ENCODE measurements at regions not wholly inside any gene's neighbourhood (a gene's known extent, or its start where the extent isn't known, plus 50 kb on each side); places are given as distances from the start of the nearest gene placed in this dataset.

DNA sequence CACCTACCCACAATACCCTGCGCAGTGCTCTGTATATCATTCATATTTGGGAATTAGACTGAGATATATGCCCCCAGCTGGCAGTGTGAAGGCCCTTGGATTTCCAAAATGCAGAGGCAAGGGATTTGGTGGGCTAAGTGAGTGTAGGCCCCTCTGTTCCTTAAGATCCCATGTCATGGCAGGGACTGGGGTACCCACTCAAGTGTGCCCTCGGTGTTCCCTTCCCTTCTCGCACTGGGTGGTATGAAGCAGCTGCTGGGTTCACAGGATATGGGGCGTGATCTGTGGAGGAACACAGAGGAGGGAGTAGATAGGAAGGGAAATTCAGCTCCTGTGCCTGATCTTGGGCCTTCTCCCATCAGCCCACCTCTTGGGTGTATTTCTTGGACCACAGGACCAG lies 63.1 kb upstream of the VASH1 start:
- DNase-seq (ENCODE audit: low spot score) = no peak
- TF ChIP-seq, protein P1, sequence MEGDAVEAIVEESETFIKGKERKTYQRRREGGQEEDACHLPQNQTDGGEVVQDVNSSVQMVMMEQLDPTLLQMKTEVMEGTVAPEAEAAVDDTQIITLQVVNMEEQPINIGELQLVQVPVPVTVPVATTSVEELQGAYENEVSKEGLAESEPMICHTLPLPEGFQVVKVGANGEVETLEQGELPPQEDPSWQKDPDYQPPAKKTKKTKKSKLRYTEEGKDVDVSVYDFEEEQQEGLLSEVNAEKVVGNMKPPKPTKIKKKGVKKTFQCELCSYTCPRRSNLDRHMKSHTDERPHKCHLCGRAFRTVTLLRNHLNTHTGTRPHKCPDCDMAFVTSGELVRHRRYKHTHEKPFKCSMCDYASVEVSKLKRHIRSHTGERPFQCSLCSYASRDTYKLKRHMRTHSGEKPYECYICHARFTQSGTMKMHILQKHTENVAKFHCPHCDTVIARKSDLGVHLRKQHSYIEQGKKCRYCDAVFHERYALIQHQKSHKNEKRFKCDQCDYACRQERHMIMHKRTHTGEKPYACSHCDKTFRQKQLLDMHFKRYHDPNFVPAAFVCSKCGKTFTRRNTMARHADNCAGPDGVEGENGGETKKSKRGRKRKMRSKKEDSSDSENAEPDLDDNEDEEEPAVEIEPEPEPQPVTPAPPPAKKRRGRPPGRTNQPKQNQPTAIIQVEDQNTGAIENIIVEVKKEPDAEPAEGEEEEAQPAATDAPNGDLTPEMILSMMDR (IDR thresholded peaks at IDR 0.05; ENCODE audit: borderline replicate concordance, control extremely low read depth, extremely low read depth, insufficient read depth, missing control alignments) = no peak
- in situ Hi-C loops (cut with MboI; ENCODE audit: low sequenced_read_pairs, unreplicated experiment) = no loop called here

- DNase-seq (ENCODE audit: low spot score) = no peak
- in situ Hi-C loops (cut with MboI; ENCODE audit: low sequenced_read_pairs, unreplicated experiment) = no loop called here
- TF ChIP-seq, protein P1 (IDR thresholded peaks at IDR 0.05; ENCODE audit: borderline replicate concordance, control extremely low read depth, extremely low read depth, insufficient read depth, missing control alignments) = no peak
Observed at GRCh38 chr14:76698631-76699030, 62.6 kb upstream of the VASH1 start.

- no peak for DNase-seq (ENCODE audit: low spot score)
- TF ChIP-seq, protein P1 (IDR thresholded peaks at IDR 0.05; ENCODE audit: borderline replicate concordance, control extremely low read depth, extremely low read depth, insufficient read depth, missing control alignments) = no peak
- in situ Hi-C loops (cut with MboI; ENCODE audit: low sequenced_read_pairs, unreplicated experiment) = no loop called here
Observed at GRCh38 chr14:76699209-76699938, 61.9 kb upstream of the VASH1 start.

- TF ChIP-seq, protein P1 (IDR thresholded peaks at IDR 0.05; ENCODE audit: borderline replicate concordance, control extremely low read depth, extremely low read depth, insufficient read depth, missing control alignments) = no peak
- DNase-seq (ENCODE audit: low spot score) = no peak
- in situ Hi-C loops (cut with MboI; ENCODE audit: low sequenced_read_pairs, unreplicated experiment) = no loop called here
Observed at GRCh38 chr14:76699939-76700590, 61.2 kb upstream of the VASH1 start.

GRCh38 chr14:76701436-76701835 lies 59.8 kb upstream of the VASH1 start:
- in situ Hi-C loops (cut with MboI; ENCODE audit: low sequenced_read_pairs, unreplicated experiment) = no loop called here
- TF ChIP-seq, protein P1 (IDR thresholded peaks at IDR 0.05; ENCODE audit: borderline replicate concordance, control extremely low read depth, extremely low read depth, insufficient read depth, missing control alignments) = no peak
- no peak for DNase-seq (ENCODE audit: low spot score)

DNA sequence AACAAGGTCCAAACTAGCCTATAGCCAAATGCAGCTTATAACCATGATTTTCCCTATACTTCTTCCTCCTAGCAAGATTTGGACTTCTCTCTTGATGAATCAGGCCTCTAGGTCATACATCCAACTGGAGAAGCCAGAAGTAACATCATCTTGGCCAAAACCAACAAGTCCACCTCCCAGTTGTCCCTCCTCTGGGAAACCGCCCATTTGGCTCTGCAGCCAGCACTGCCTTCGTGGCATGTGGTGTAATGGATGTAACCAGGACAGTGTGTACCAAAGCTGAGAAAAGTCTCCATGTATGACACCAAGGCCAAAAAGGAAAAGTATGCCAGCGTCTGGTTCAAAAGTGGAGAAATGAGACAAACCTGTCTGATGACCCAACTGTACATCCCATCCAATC lies 59.3 kb upstream of the VASH1 start:
- DNase-seq (ENCODE audit: low spot score) = no peak
- in situ Hi-C loops (cut with MboI; ENCODE audit: low sequenced_read_pairs, unreplicated experiment) = no loop called here
- TF ChIP-seq, protein P1 (IDR thresholded peaks at IDR 0.05; ENCODE audit: borderline replicate concordance, control extremely low read depth, extremely low read depth, insufficient read depth, missing control alignments) = no peak
